ENCODE measurements at regions not wholly inside any gene's neighbourhood (a gene's known extent, or its start where the extent isn't known, plus 50 kb on each side); places are given as distances from the start of the nearest gene placed in this dataset.

- no peak for TF ChIP-seq POLR2AphosphoS5 (IDR thresholded peaks at IDR 0.05; ENCODE audit: low read depth, low read length)
- TF ChIP-seq PAX5 (IDR thresholded peaks at IDR 0.05; ENCODE audit: insufficient read depth, low read length, severe bottlenecking) = no peak
Measured at GRCh38 chr3:82954486-82954885, 1193.0 kb upstream of the GBE1 start.

Data from GM12891 (cell line).